ENCODE measurements at regions not wholly inside any gene's neighbourhood (a gene's known extent, or its start where the extent isn't known, plus 50 kb on each side); places are given as distances from the start of the nearest gene placed in this dataset.

GRCh38 chr1:117270679-117271078 lies 60.0 kb upstream of the VTCN1 start:
- ChIA-PET POLR2A (no interaction called here), CTCF (interaction anchor here (0.7 kb wide), 1 partner anchor 15 kb away, joined by 3 read pairs; no protein-coding TSS in a partner anchor)
- Mint-ChIP-seq H3K27ac (no peak overlapping the region), H3K4me3 (no peak overlapping the region), H3K27me3 (no peaks in the 10 kb centered on the region), H3K36me3 (ENCODE audit: low read depth) (no peaks in the 10 kb centered on the region), H3K9me3 (no peaks in the 10 kb centered on the region), H3K4me1 (ENCODE audit: low read depth) (no peaks in the 10 kb centered on the region)
- intact Hi-C loops (cut with micrococcal nuclease), result no loop called here
- TF ChIP-seq CTCF (IDR thresholded peaks at IDR 0.05), result no peak
- DNase-seq (no peak), ATAC-seq (no peak)

DNA sequence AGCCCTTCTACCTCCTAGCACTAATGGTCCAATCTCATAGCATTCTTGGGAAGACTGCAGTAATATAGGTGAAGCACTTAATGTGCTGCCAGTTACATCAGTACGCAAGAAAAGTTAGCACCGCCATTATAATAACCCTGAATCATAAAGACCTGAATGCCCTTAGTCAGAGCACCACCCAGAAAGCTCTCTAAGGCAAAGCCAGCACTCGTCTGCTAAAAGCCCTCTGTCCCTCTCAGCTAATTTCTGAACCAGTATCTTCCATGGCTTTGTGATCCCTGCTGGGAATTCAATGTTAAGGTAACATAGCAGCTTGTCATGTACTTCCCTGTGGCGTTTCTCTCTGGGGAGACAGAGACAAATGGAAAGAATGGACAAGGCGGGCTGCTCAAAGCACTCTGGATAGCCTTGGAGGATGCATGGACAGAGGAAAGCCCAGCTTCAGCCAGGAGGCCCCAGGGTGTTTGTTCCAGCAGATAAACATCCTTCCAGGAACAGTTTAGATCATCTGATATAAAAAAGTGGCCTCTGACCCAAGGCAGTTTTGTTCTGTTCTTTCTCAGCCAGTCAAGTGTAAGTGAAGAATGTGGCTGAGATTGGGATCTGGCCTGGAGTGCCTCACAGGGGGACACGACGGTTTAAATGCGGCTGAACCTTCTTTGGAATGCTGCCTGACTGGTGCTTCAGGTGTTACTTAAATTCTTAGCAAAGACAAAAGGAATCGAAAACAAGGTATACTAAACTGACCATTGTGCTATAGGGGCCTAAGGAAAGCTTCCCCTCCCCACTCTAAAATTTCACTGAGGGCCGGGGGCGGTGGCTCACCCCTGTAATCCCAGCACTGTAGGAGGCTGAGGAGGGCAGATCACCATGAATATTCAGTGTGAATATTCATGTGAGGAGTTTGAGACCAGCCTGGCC lies 58.1 kb upstream of the VTCN1 start:
- ChIA-PET POLR2A (no interaction called here), CTCF (no interaction called here)
- TF ChIP-seq CTCF (IDR thresholded peaks at IDR 0.05), result no peak
- no peaks in the 10 kb centered on the region for H3K9me3 Mint-ChIP-seq
- no peaks in the 10 kb centered on the region for H3K36me3 Mint-ChIP-seq (ENCODE audit: low read depth)
- H3K27ac Mint-ChIP-seq, result no peak overlapping the region
- H3K27me3 Mint-ChIP-seq, result no peaks in the 10 kb centered on the region
- H3K4me3 Mint-ChIP-seq, result no peak overlapping the region
- no peaks in the 10 kb centered on the region for H3K4me1 Mint-ChIP-seq (ENCODE audit: low read depth)
- DNase-seq, result no peak
- ATAC-seq, result no peak
- intact Hi-C loops (cut with micrococcal nuclease), result no loop called here

DNA sequence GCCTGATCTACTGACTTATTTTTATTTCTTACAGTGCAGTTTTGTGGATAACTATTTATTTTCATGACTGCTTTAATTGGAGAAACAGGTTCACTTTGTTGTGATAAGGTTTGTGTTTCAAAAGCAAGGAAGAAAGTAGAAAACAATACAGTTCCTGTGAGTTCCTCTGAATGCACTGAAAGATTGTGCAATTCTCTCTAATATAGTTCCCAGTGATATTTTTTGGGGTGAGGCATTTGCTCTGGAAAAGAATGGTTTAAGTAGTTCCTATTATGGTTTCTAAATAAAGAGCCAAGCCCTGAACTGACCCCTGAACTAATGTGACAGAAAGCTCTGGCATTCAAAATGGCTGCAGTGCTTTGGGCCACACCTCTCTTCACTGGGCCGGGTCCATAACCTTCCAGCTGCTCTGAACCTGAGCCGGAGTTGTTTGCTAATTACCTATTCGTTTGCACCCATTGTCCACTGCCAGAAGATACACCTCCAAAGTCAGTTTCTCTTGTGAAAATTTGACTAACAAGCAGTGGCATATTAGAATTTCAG lies 56.6 kb upstream of the VTCN1 start:
- ChIA-PET CTCF (no interaction called here), POLR2A (no interaction called here)
- TF ChIP-seq CTCF (IDR thresholded peaks at IDR 0.05), result no peak
- ATAC-seq (no peak), DNase-seq (no peak)
- intact Hi-C loops (cut with micrococcal nuclease), result no loop called here
- no peaks in the 10 kb centered on the region for H3K4me1 Mint-ChIP-seq (ENCODE audit: low read depth)
- H3K27me3 Mint-ChIP-seq, result no peaks in the 10 kb centered on the region
- H3K4me3 Mint-ChIP-seq, result no peak overlapping the region
- no peaks in the 10 kb centered on the region for H3K9me3 Mint-ChIP-seq
- H3K36me3 Mint-ChIP-seq (ENCODE audit: low read depth), result no peaks in the 10 kb centered on the region
- no peak overlapping the region for H3K27ac Mint-ChIP-seq

- CTCF ChIA-PET, result interaction anchor here (0.8 kb wide), 1 partner anchor 170 kb away, joined by 3 read pairs; no protein-coding TSS in a partner anchor
These were observed 52.2 kb upstream of the VTCN1 start for GRCh38 chr1:117262976-117263375.

More at GRCh38 chr1:117262976-117263375, 52.2 kb upstream of the VTCN1 start:
- intact Hi-C loops (cut with micrococcal nuclease), result no loop called here
- POLR2A ChIA-PET, result no interaction called here
- ATAC-seq (no peak), DNase-seq (no peak)
- Mint-ChIP-seq H3K4me3 (no peak overlapping the region), H3K36me3 (ENCODE audit: low read depth) (no peaks in the 10 kb centered on the region), H3K27me3 (no peaks in the 10 kb centered on the region), H3K9me3 (peaks cover 7% of the 10 kb centered on the region), H3K27ac (no peak overlapping the region), H3K4me1 (ENCODE audit: low read depth) (no peaks in the 10 kb centered on the region)
- no peak for TF ChIP-seq CTCF (IDR thresholded peaks at IDR 0.05)

Data from activated CD8-positive, alpha-beta T cell treated with anti-CD3 and anti-CD28 coated beads for 36 hours (primary cell).